ENCODE measurements at regions not wholly inside any gene's neighbourhood (a gene's known extent, or its start where the extent isn't known, plus 50 kb on each side); places are given as distances from the start of the nearest gene placed in this dataset.

DNA sequence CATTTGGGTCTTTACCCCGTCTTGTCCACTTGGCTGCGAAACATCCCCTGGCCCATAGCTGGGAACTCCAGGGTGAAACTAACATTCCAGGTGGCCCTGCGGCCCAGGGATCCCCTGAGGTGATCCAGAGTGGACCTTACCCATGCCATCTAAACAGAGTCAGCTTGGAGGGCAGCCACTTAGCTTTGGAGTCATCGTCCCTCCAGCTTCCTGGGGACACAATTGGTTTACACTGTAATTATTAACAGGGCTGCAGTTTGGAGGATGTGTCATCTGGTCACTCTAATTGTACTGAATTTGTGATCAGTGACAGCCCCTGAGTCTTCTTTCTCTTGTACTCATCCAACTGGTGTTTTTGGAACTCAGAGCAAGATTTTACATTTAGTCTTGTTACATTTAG lies 149.9 kb downstream of the ENGASE start:
- DNase-seq, result peak in 2 of 3 donors; percentile 60 to 66
- 8% methylated on average over 2 of the region's 4 CpGs for WGBS (ENCODE audit: insufficient coverage, low coverage, low lambda C conversion rate, missing lambda C conversion rate)
- ATAC-seq, result peak; percentile 55 to 91 (median 76)
- Histone ChIP-seq H3K4me1 (peaks cover 0 to 10% (median 0%) of the 10 kb centered on the region in 4 donors), H3K27me3 (no peaks in the 10 kb centered on the region), H3K36me3 (no peaks in the 10 kb centered on the region), H3K9me3 (no peaks in the 10 kb centered on the region), H3K27ac (peak overlapping the region in 2 of 3 donors; percentile 47 to 59), H3K4me3 (no peak overlapping the region)
- intact Hi-C loops (cut with DNase I), result no loop called here
- TF ChIP-seq CTCF (IDR thresholded peaks at IDR 0.05) (no peak), POLR2A (IDR thresholded peaks at IDR 0.05) (no peak)

DNA sequence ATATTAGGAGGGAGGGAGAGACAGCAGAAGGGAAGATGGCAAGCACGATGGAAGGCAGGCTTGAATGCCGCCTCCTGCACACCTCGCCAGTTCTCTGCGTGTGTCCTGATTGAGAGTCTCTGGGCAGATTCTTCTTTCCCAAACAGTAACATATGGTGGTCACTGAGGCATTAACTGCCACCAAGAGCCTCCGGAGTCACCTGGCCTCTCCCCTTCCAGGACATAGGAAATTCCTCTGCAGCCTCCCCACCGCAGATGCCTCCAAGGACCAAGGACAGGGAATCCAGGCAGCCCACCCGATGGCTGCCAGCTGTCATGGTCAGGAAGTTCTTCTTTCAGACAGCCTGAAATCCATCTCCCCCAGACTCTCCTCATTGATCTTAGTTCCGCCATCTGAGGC lies 149.3 kb downstream of the ENGASE start:
- H3K4me1 ChIP-seq, result peaks cover 0 to 10% (median 0%) of the 10 kb centered on the region in 4 donors
- ATAC-seq, result no peak
- H3K36me3 ChIP-seq, result no peaks in the 10 kb centered on the region
- no peak for DNase-seq
- H3K9me3 ChIP-seq, result no peaks in the 10 kb centered on the region
- intact Hi-C loops (cut with DNase I), result no loop called here
- H3K27ac ChIP-seq, result no peak overlapping the region
- TF ChIP-seq POLR2A (IDR thresholded peaks at IDR 0.05), result no peak
- TF ChIP-seq CTCF (IDR thresholded peaks at IDR 0.05), result no peak
- WGBS (ENCODE audit: insufficient coverage, low coverage, low lambda C conversion rate, missing lambda C conversion rate), result 74% methylated on average over 3 of the region's 8 CpGs
- H3K27me3 ChIP-seq, result no peaks in the 10 kb centered on the region
- no peak overlapping the region for H3K4me3 ChIP-seq

- Histone ChIP-seq H3K4me1 (peaks cover 0 to 10% (median 0%) of the 10 kb centered on the region in 4 donors), H3K27me3 (no peaks in the 10 kb centered on the region), H3K4me3 (no peak overlapping the region), H3K27ac (no peak overlapping the region), H3K36me3 (no peaks in the 10 kb centered on the region), H3K9me3 (no peaks in the 10 kb centered on the region)
- ATAC-seq, result no peak
- intact Hi-C loops (cut with DNase I), result no loop called here
- TF ChIP-seq CTCF (IDR thresholded peaks at IDR 0.05) (no peak), POLR2A (IDR thresholded peaks at IDR 0.05) (no peak)
- WGBS (ENCODE audit: insufficient coverage, low coverage, low lambda C conversion rate, missing lambda C conversion rate), result 37% methylated on average over 6 of the region's 9 CpGs
- DNase-seq, result no peak
Observed at GRCh38 chr17:79223471-79223870, 148.8 kb downstream of the ENGASE start.

- H3K36me3 ChIP-seq, result no peaks in the 10 kb centered on the region
- no peak overlapping the region for H3K27ac ChIP-seq
- DNase-seq (no peak), ATAC-seq (no peak)
- WGBS (ENCODE audit: insufficient coverage, low coverage, low lambda C conversion rate, missing lambda C conversion rate), result 69% methylated on average over 7 of the region's 8 CpGs
- H3K27me3 ChIP-seq, result no peaks in the 10 kb centered on the region
- H3K4me1 ChIP-seq, result peaks cover 0 to 10% (median 0%) of the 10 kb centered on the region in 4 donors
- TF ChIP-seq CTCF (IDR thresholded peaks at IDR 0.05) (no peak), POLR2A (IDR thresholded peaks at IDR 0.05) (no peak)
- intact Hi-C loops (cut with DNase I), result no loop called here
- H3K9me3 ChIP-seq, result no peaks in the 10 kb centered on the region
- H3K4me3 ChIP-seq, result no peak overlapping the region
Observed at GRCh38 chr17:79221597-79221996, 147.0 kb downstream of the ENGASE start.
